K562 (cell line): ENCODE measurements at regions not wholly inside any gene's neighbourhood (a gene's known extent, or its start where the extent isn't known, plus 50 kb on each side); places are given as distances from the start of the nearest gene placed in this dataset.

Experiments
- CSDE1 ChIP-seq, 2 experiments: fragments of 450-650 bp; IDR thresholded peaks; 2 replicates each; pipeline ENCODE4 v1.6.1; 2016; ENCODE audit warnings: mild to moderate bottlenecking in 1 of 2
- MCM7 ChIP-seq, 2 experiments: fragments of 450-650 bp; IDR thresholded peaks; 2 replicates each; pipeline ENCODE4 v1.6.1; 2016 to 2018
- REST ChIP-seq, 2 experiments: fragments of 450-650 bp; formaldehyde crosslinking in 1 of 2; IDR thresholded peaks; 2 replicates each; pipeline versions ENCODE4 v1.4.0 to v1.6.1; 2014 to 2020; ENCODE audit warnings: mild to moderate bottlenecking in 2 of 2, borderline replicate concordance in 1 of 2, low read depth in 1 of 2
- SRSF9 ChIP-seq: fragments of 200-400 bp; formaldehyde crosslinking; IDR thresholded peaks from 2 replicates; pipeline ENCODE4 v1.6.1; 2017; ENCODE audit warnings: low read depth, low read length, borderline replicate concordance
- ZNF212 ChIP-seq: fragments of 450-650 bp; formaldehyde crosslinking; IDR thresholded peaks from 2 replicates; pipeline ENCODE4 v1.4.0; 2020; ENCODE audit warnings: mild to moderate bottlenecking
- ZNF76 ChIP-seq: fragments of 250-450 bp; sonication (Bioruptor Pico); IDR thresholded peaks from 2 replicates; pipeline ENCODE4 v1.4.0; 2020; ENCODE audit warnings: mild to moderate bottlenecking, moderate library complexity, borderline replicate concordance

GRCh38 chr20:40280616-40281015 is 408.4 kb downstream of the MAFB start (continued):
- TF ChIP-seq MCM7 (IDR thresholded peaks at IDR 0.05): no peak
- no peak for TF ChIP-seq CSDE1 (IDR thresholded peaks at IDR 0.05)
- no peak for TF ChIP-seq REST (IDR thresholded peaks at IDR 0.05; ENCODE audit: borderline replicate concordance)
- no peak for TF ChIP-seq REST (CRISPR knock-in tag; IDR thresholded peaks at IDR 0.05; ENCODE audit: low read depth)
- TF ChIP-seq ZNF76 (CRISPR knock-in tag): no peak
- TF ChIP-seq SRSF9: no peak
- no peak for TF ChIP-seq ZNF212
